RWPE1 (cell line): ENCODE measurements at regions not wholly inside any gene's neighbourhood (a gene's known extent, or its start where the extent isn't known, plus 50 kb on each side); places are given as distances from the start of the nearest gene placed in this dataset.

Source experiments
- CTCF ChIA-PET: fragments of 350-600 bp; sonication (Branson Sonifier 250); formaldehyde crosslinking; extraction: SDS; loops from one replicate; lab custom pipeline; 2021; lab: Yijun Ruan, JAX
- POLR2A ChIA-PET: fragments of 400-600 bp; formaldehyde crosslinking; extraction: SDS; loops from one replicate; lab custom pipeline; 2020; ENCODE audit warnings: antibody characterized with exemption; ENCODE audit not compliant: low non-redundant PET; lab: Yijun Ruan, JAX
- DNase-seq: peaks from one replicate; pipeline ENCODE4 v3.0.0; 2012; ENCODE audit warnings: low spot score
- H3K27ac ChIP-seq: fragments of 450-650 bp; 2 replicates; pipeline ENCODE4 v1.5.1; 2017
- TF ChIP-seq, protein P1 (sequence below): fragments of 450-650 bp; conservative IDR thresholded peaks from 2 replicates; pipeline ENCODE4 v1.5.1; 2017; ENCODE audit warnings: low read depth, mild to moderate bottlenecking

GRCh38 chr2:136410673-136411072, 292.7 kb upstream of the CXCR4 start:
- no peak for DNase-seq
- TF ChIP-seq, protein P1, sequence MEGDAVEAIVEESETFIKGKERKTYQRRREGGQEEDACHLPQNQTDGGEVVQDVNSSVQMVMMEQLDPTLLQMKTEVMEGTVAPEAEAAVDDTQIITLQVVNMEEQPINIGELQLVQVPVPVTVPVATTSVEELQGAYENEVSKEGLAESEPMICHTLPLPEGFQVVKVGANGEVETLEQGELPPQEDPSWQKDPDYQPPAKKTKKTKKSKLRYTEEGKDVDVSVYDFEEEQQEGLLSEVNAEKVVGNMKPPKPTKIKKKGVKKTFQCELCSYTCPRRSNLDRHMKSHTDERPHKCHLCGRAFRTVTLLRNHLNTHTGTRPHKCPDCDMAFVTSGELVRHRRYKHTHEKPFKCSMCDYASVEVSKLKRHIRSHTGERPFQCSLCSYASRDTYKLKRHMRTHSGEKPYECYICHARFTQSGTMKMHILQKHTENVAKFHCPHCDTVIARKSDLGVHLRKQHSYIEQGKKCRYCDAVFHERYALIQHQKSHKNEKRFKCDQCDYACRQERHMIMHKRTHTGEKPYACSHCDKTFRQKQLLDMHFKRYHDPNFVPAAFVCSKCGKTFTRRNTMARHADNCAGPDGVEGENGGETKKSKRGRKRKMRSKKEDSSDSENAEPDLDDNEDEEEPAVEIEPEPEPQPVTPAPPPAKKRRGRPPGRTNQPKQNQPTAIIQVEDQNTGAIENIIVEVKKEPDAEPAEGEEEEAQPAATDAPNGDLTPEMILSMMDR, result no peak
- ChIA-PET CTCF (interaction anchor here (0.5 to 1.2 kb wide), 3 partner anchors 177 to 1428 kb away, joined by 3 to 4 read pairs (median 3); no protein-coding TSS in a partner anchor), POLR2A (no interaction called here)
- H3K27ac ChIP-seq, result no peak overlapping the region

DNA sequence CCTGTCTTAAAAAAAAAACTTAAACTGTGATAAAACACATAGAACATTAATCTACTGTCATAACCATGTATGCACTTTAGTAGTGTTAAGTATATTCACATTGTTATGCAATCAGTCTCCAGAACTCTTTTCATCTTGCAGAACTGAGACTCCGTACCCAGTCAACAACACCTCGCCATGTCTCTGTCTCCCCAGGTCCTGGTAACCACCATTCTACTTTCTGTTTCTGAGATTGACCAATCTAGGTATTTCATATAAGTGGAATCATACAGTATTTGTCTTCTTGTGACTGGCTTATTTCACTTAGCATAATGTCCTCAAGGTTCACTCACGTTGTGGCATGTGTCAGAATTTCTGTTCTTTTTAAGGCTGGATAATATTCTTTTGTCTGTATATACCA, 290.8 kb upstream of the CXCR4 start:
- CTCF ChIA-PET, result no interaction called here
- H3K27ac ChIP-seq, result no peak overlapping the region
- TF ChIP-seq, protein P1, result no peak
- no peak for DNase-seq
- POLR2A ChIA-PET, result no interaction called here

DNA sequence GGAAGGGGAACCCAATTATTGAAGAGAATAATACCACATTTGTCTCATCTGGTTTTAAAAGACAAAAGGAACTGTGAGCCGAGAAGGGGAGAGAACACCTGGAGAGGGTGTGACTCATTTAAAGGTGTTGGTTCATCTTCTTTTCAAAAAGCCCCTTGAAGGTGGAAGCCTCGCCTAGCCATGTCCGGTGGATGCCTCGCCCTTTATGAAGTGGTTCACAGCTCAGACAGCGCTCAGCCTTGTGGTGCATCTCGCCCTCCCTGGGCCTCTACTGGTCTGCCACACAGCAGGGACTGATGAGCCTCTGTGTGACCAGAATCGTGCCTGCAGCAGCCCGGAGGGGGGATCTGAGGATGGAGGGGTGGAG, 290.0 kb upstream of the CXCR4 start:
- ChIA-PET CTCF (no interaction called here), POLR2A (no interaction called here)
- H3K27ac ChIP-seq, result no peak overlapping the region
- TF ChIP-seq, protein P1, result no peak
- DNase-seq, result no peak

DNA sequence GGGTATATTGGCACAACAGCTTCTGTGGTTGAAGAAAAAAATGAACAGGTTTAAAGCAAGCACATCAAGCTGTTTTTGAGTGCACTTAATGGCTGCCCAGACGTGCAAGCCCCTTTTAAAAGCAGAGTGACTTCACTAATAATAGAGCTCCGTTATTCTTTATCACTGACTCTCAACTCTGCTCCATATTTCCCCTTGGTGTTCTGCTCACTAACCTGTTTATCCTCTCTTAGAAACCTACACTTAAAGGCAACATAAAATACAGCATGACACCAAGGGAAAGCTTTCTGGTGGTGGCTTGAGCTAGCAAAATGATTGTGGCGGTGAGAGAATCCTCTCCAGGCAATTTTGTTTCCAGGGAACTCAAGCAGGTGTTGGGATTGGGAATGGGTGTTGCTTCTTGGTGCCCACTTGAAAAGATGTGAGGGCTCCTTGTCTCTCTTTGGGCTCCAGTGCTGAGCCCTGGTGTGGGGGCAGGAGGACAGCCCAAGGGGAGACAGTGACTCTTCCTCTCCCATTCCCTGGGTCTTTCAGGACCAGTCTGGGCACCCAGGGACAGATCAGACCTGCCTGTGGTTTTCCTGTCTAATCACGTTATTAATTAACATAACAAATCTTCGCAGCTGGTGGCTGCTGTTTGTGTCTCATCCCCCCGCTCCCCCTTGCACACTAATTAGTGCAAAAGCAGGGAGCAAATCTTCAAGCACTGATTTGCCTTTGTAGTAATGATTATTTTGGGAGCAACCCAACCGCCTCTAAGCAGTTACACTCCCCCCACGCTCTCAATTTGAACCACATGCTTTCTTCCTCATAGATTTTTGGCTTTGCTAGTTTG, 289.4 kb upstream of the CXCR4 start:
- POLR2A ChIA-PET, result no interaction called here
- CTCF ChIA-PET, result interaction anchor here (0.6 kb wide), 1 partner anchor 1648 kb away, joined by 3 read pairs; no protein-coding TSS in a partner anchor
- TF ChIP-seq, protein P1, result no peak
- H3K27ac ChIP-seq, result no peak overlapping the region
- no peak for DNase-seq

- POLR2A ChIA-PET, result no interaction called here
- TF ChIP-seq, protein P1, result no peak
- H3K27ac ChIP-seq, result no peak overlapping the region
- no peak for DNase-seq
- CTCF ChIA-PET, result interaction anchor here (0.7 kb wide), 1 partner anchor 293 kb away, joined by 4 read pairs; no protein-coding TSS in a partner anchor
Measured at GRCh38 chr2:136404925-136405324, 287.0 kb upstream of the CXCR4 start.

DNA sequence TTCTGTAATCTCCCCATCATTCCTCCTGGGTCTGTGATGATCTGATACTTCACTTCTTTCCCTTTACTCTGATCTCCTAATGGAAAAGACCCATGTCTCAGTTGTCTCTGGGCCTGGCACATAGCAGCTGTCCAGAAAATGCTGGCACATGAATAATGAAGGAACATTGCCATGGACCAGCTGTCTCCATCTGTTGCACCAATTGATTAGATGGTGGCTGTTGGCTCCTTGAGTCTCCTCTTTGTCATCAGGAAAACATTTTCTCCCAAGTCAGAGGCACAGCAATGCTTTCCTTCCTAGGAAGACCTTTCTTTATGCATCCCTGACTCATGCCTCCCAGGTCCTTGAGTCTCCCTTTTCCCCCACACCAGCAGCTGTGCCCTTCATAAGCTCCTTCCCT, 286.2 kb upstream of the CXCR4 start:
- CTCF ChIA-PET, result no interaction called here
- POLR2A ChIA-PET, result no interaction called here
- DNase-seq, result no peak
- TF ChIP-seq, protein P1, result no peak
- no peak overlapping the region for H3K27ac ChIP-seq
